Spinal cord (tissue), 9 donors: ENCODE measurements at regions not wholly inside any gene's neighbourhood (a gene's known extent, or its start where the extent isn't known, plus 50 kb on each side); places are given as distances from the start of the nearest gene placed in this dataset.

ENCODE experiments used
- DNase-seq, 6 donors: peaks; one replicate each; pipeline versions ENCODE4 v3.0.0 to v3.0.0-alpha.2; 2013 to 2015; ENCODE audit warnings: low spot score in 6 of 6, low read depth in 4 of 6
- H3K27ac ChIP-seq: one replicate; pipeline ENCODE4 v1.5.1; 2013; ENCODE audit warnings: low read depth, low read length, control low read depth
- H3K27me3 ChIP-seq: one replicate; pipeline ENCODE4 v1.6.1; 2013; ENCODE audit warnings: low read length; ENCODE audit not compliant: control insufficient read depth, insufficient read depth
- H3K36me3 ChIP-seq: one replicate; pipeline ENCODE4 v1.6.1; 2013; ENCODE audit warnings: low read length; ENCODE audit not compliant: control insufficient read depth, insufficient read depth
- H3K4me1 ChIP-seq: one replicate; pipeline ENCODE4 v1.6.1; 2013; ENCODE audit warnings: low read length; ENCODE audit not compliant: control insufficient read depth, insufficient read depth
- H3K4me3 ChIP-seq: one replicate; pipeline ENCODE4 v1.5.1; 2013; ENCODE audit warnings: low read depth, low read length, control low read depth
- H3K9me3 ChIP-seq: one replicate; pipeline ENCODE4 v1.6.1; 2013; ENCODE audit warnings: low read length; ENCODE audit not compliant: control insufficient read depth, insufficient read depth
- WGBS: methylation state at CpG from one replicate; pipeline ENCODE4 v1.1.5; 2013; ENCODE audit warnings: missing lambda C conversion rate; ENCODE audit not compliant: insufficient coverage; 5-methylcytosine and 5-hydroxymethylcytosine counted together
- donor health status: healthy.

DNA sequence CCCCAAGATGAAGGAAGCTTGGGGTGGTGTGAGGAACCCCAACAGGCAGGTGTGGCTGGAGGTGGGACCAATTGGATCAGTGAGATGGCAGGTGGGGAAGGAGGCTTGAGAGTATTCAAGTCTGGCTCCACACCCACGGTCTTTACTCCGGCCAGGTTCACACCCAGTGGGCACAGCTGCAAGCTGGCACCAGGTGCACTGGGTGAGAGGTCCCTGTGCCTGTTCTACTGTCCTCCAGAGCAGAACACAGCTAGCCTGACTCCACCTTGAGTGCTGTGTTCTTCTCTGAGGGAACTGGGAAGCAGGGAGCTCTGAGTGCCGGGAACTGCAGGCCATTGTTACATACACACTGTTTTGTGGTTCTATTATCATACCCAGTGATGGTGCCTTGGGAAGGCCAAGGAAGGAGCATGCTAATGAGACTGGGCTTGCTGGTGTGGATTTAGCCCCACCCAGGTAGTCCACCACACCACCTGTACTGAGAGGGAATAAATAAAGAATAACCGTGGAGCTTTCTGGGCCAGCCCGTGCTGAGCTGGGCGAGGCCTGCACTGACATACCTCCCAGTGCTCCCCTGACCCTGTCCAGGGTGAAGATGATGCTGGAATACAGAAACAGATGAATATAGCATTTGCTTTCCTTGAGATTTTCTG lies 93.4 kb downstream of the ABHD5 start:
- Histone ChIP-seq H3K36me3 (no peaks in the 10 kb centered on the region), H3K27me3 (no peaks in the 10 kb centered on the region), H3K4me3 (no peak overlapping the region), H3K9me3 (no peaks in the 10 kb centered on the region), H3K27ac (no peak overlapping the region), H3K4me1 (no peaks in the 10 kb centered on the region)
- 79% methylated on average over 2 of the region's 6 CpGs for WGBS
- no peak for DNase-seq

DNA sequence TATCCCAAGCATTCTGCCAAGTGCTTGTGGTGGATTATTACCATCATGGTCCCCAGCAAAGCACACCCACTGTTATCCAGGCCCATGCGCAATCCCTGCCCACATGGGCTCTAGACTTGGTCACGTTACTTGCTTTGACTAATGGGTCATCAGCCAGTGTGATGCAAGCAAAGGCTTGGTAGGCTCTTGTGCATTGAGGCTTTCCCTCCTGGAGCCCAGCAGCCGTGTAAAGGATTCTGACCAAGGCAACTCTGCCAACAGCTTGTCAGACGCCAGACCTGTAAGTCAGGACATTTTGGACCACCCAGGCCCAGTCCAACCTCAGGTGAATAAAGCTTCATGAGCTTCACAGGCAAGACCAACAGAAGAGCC lies 93.9 kb downstream of the ABHD5 start:
- DNase-seq = no peak
- Histone ChIP-seq H3K4me1 (no peaks in the 10 kb centered on the region), H3K9me3 (no peaks in the 10 kb centered on the region), H3K27me3 (peaks cover 2% of the 10 kb centered on the region), H3K4me3 (no peak overlapping the region), H3K36me3 (no peaks in the 10 kb centered on the region), H3K27ac (no peak overlapping the region)
- WGBS = 87% methylated on average over 4 of the region's 4 CpGs

DNA sequence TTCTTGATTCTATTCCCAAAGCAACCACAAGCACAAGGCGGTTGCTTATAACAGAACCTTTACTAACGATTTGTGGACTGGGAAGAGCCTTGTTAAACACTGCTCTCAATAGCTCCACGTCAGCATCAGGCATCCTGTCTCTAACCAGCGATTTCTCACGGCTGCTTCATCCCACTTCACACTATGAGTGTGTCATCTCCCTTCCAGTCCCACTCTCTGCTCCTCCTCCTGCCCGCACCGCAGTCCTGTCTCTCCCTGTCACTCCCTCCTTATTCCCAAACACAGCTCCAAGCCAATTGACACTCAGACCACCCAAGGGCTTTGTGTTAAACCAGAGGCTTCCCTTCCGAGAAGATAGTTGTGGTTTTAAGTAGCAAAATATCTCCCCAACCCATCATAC lies 94.8 kb downstream of the ABHD5 start:
- H3K4me3 ChIP-seq = no peak overlapping the region
- no peaks in the 10 kb centered on the region for H3K36me3 ChIP-seq
- no peaks in the 10 kb centered on the region for H3K9me3 ChIP-seq
- WGBS = 65% methylated on average over 6 of the region's 8 CpGs
- no peak for DNase-seq
- H3K27ac ChIP-seq = no peak overlapping the region
- no peaks in the 10 kb centered on the region for H3K4me1 ChIP-seq
- peaks cover 5% of the 10 kb centered on the region for H3K27me3 ChIP-seq

- 19% methylated on average over 3 of the region's 3 CpGs for WGBS
- Histone ChIP-seq H3K27me3 (peaks cover 5% of the 10 kb centered on the region), H3K36me3 (no peaks in the 10 kb centered on the region), H3K9me3 (no peaks in the 10 kb centered on the region), H3K4me1 (no peaks in the 10 kb centered on the region), H3K4me3 (no peak overlapping the region), H3K27ac (no peak overlapping the region)
- no peak for DNase-seq
Observed at GRCh38 chr3:43786102-43786501, 95.4 kb downstream of the ABHD5 start.

- no peaks in the 10 kb centered on the region for H3K4me1 ChIP-seq
- H3K4me3 ChIP-seq = no peak overlapping the region
- no peak overlapping the region for H3K27ac ChIP-seq
- H3K27me3 ChIP-seq = peaks cover 5% of the 10 kb centered on the region
- WGBS = 90% methylated on average over 9 of the region's 9 CpGs
- H3K36me3 ChIP-seq = no peaks in the 10 kb centered on the region
- DNase-seq = no peak
- no peaks in the 10 kb centered on the region for H3K9me3 ChIP-seq
Observed at GRCh38 chr3:43786526-43787305, 96.0 kb downstream of the ABHD5 start.

GRCh38 chr3:43787330-43787729 lies 96.6 kb downstream of the ABHD5 start:
- Histone ChIP-seq H3K4me3 (no peak overlapping the region), H3K9me3 (no peaks in the 10 kb centered on the region), H3K27me3 (peaks cover 5% of the 10 kb centered on the region), H3K4me1 (no peaks in the 10 kb centered on the region), H3K27ac (no peak overlapping the region), H3K36me3 (no peaks in the 10 kb centered on the region)
- no peak for DNase-seq
- WGBS = no CpG with 5 or more reads among the region's 3 CpGs

GRCh38 chr3:43789028-43789427 lies 98.3 kb downstream of the ABHD5 start:
- no peaks in the 10 kb centered on the region for H3K9me3 ChIP-seq
- H3K36me3 ChIP-seq = no peaks in the 10 kb centered on the region
- peaks cover 5% of the 10 kb centered on the region for H3K27me3 ChIP-seq
- H3K4me3 ChIP-seq = no peak overlapping the region
- H3K4me1 ChIP-seq = no peaks in the 10 kb centered on the region
- DNase-seq = no peak
- H3K27ac ChIP-seq = no peak overlapping the region
- WGBS = 100% methylated on average over 1 of the region's 1 CpG

DNA sequence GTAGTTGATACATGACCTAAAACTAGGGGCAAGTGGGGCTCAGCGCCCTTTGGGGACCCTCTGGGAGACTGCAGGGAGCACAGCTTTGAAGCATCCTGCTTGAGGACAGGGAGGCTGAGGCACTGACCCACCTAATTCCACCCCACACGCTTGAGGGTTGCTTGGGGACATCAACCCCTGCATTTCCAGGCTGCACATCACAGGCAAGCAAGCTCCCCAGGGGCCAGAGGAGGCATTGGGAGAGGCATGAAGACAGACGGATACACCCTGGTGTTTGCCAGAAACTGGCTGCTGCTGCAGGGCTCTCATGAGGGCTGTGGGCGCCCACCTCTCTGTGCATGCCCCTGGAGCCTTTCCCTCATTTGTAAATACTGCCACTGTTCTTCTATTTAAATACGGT lies 99.3 kb downstream of the ABHD5 start:
- no peaks in the 10 kb centered on the region for H3K4me1 ChIP-seq
- H3K4me3 ChIP-seq = no peak overlapping the region
- peaks cover 5% of the 10 kb centered on the region for H3K27me3 ChIP-seq
- no peak for DNase-seq
- 78% methylated on average over 5 of the region's 5 CpGs for WGBS
- H3K36me3 ChIP-seq = no peaks in the 10 kb centered on the region
- H3K27ac ChIP-seq = no peak overlapping the region
- H3K9me3 ChIP-seq = no peaks in the 10 kb centered on the region

DNA sequence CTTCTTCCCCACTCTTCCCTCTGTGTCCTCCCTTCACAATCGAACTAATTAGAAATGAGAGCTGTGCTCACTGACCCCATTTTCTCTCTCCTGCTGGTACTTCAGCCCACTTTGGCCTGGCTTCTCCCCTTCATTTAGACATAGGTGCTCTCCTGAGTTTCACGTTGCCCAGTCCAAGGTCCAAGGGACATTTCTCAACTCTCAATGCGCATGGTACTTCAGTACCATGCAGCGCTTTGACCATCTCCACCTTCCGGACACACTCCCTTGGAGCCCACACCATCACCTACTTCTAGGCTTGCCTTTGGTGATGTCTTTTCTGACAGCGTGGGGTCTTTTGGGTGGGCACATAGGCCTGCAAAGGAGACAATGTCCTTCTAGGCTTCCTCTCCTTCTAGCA lies 99.7 kb downstream of the ABHD5 start:
- no peak for DNase-seq

DNA sequence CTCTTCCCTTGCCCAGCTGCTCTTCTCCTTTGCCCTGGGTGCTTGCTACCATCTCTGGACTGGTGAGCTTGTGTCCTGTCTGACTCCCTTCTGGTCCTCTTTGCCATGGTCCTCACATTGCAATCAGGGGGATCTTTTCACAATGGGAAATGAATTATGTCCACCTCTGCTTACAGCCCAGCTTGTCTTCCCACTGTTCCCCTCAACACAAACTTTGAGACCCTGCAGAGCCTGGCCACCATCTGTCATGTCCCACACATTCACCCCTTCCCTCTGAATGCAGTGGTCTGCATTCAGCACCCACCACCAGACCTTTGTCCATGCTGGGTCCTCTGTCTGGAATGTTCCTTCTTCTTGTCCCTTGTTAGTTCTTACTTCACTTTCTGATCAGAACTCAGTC lies 100.5 kb downstream of the ABHD5 start:
- no peaks in the 10 kb centered on the region for H3K9me3 ChIP-seq
- H3K27me3 ChIP-seq = peaks cover 5% of the 10 kb centered on the region
- H3K36me3 ChIP-seq = no peaks in the 10 kb centered on the region
- H3K27ac ChIP-seq = no peak overlapping the region
- H3K4me3 ChIP-seq = no peak overlapping the region
- H3K4me1 ChIP-seq = no peaks in the 10 kb centered on the region
- DNase-seq = no peak

More for the DNA sequence above, 99.7 kb downstream of the ABHD5 start:
- no peaks in the 10 kb centered on the region for H3K4me1 ChIP-seq
- H3K27me3 ChIP-seq = peaks cover 5% of the 10 kb centered on the region
- WGBS = 84% methylated on average over 5 of the region's 6 CpGs
- no peaks in the 10 kb centered on the region for H3K9me3 ChIP-seq
- H3K36me3 ChIP-seq = no peaks in the 10 kb centered on the region
- H3K27ac ChIP-seq = no peak overlapping the region
- no peak overlapping the region for H3K4me3 ChIP-seq
